ENCODE measurements at regions not wholly inside any gene's neighbourhood (a gene's known extent, or its start where the extent isn't known, plus 50 kb on each side); places are given as distances from the start of the nearest gene placed in this dataset.

DNA sequence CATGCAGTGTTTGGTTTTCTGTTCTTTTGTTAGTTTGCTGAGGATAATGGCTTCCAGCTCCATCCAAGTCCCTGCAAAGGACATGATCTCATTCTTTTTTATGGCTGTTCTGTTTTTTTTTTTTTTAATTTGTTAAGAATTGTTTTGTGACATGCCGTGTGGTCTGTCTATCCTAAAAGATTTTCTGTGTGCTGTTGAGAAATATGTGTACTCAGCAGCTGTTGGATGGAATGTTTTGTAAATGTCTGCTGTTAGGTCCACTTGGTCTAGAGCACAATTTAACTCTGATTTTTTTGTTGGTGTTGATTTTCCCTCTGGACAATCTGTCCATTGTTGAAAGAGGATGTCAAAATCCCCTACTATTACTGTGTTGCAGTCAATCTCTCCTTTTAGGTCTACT is 80.4 kb upstream of the WDR75 start:
- no peak for DNase-seq (ENCODE audit: low read depth, low spot score)
- no peak overlapping the region for H3K27ac Mint-ChIP-seq (ENCODE audit: unreplicated experiment)
- no peaks in the 10 kb centered on the region for H3K27me3 Mint-ChIP-seq (ENCODE audit: low read depth)

DNA sequence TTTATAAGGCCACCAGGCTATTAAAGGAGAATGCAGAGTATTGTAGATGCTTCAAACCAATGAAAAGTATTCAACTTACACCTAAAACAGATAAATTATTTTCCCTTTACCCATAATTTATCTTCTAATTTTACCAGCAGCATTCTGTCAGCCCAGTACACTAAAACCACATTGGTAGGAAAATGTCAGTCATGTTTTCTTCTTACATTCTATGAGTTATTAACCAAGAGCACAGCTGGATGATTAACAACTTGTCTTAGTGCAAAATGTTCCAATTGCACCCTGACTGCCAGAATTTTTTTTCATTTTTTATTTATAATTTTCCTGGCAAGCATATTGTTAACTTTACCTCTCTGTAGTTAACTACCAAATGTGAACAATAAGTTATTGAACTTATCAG is 79.0 kb upstream of the WDR75 start:
- H3K27ac Mint-ChIP-seq (ENCODE audit: unreplicated experiment): no peak overlapping the region
- TF ChIP-seq, protein P1, sequence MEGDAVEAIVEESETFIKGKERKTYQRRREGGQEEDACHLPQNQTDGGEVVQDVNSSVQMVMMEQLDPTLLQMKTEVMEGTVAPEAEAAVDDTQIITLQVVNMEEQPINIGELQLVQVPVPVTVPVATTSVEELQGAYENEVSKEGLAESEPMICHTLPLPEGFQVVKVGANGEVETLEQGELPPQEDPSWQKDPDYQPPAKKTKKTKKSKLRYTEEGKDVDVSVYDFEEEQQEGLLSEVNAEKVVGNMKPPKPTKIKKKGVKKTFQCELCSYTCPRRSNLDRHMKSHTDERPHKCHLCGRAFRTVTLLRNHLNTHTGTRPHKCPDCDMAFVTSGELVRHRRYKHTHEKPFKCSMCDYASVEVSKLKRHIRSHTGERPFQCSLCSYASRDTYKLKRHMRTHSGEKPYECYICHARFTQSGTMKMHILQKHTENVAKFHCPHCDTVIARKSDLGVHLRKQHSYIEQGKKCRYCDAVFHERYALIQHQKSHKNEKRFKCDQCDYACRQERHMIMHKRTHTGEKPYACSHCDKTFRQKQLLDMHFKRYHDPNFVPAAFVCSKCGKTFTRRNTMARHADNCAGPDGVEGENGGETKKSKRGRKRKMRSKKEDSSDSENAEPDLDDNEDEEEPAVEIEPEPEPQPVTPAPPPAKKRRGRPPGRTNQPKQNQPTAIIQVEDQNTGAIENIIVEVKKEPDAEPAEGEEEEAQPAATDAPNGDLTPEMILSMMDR (conservative IDR thresholded peaks at IDR 0.05): no peak
- H3K27me3 Mint-ChIP-seq (ENCODE audit: low read depth): no peaks in the 10 kb centered on the region
- H3K4me1 Mint-ChIP-seq: peaks cover 7% of the 10 kb centered on the region
- H3K36me3 Mint-ChIP-seq (ENCODE audit: low read depth): no peaks in the 10 kb centered on the region
- peaks cover 5% of the 10 kb centered on the region for H3K9me3 Mint-ChIP-seq
- no peak overlapping the region for H3K4me3 Mint-ChIP-seq
- no peak for DNase-seq (ENCODE audit: low read depth, low spot score)

More for the DNA sequence above, 80.4 kb upstream of the WDR75 start:
- peaks cover 7% of the 10 kb centered on the region for H3K9me3 Mint-ChIP-seq
- TF ChIP-seq, protein P1 (conservative IDR thresholded peaks at IDR 0.05): no peak
- H3K36me3 Mint-ChIP-seq (ENCODE audit: low read depth): no peaks in the 10 kb centered on the region
- H3K4me1 Mint-ChIP-seq: peaks cover 7% of the 10 kb centered on the region
- no peak overlapping the region for H3K4me3 Mint-ChIP-seq

DNA sequence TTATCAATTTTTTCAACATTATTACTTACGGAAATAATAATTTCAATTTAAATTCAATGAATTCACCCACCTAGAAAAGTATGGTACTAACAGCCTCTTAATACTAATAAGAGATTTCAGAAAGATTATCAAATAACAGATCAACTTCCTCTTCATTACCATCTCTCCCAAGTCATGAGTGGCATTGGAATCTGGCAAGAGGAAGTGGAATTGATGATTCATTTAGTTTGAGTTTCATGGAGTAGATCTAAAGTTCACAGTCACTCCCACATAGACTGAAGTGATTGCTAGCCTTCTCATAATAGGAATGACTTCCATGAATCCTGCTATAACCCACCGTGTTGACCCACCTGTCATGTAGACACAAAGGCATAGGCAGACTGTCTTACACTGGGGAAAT is 77.7 kb upstream of the WDR75 start:
- Mint-ChIP-seq H3K4me1 (peaks cover 7% of the 10 kb centered on the region), H3K4me3 (no peak overlapping the region), H3K27me3 (ENCODE audit: low read depth) (no peaks in the 10 kb centered on the region), H3K36me3 (ENCODE audit: low read depth) (no peaks in the 10 kb centered on the region), H3K9me3 (peaks cover 3% of the 10 kb centered on the region), H3K27ac (ENCODE audit: unreplicated experiment) (no peak overlapping the region)
- TF ChIP-seq, protein P1 (conservative IDR thresholded peaks at IDR 0.05): no peak
- no peak for DNase-seq (ENCODE audit: low read depth, low spot score)

DNA sequence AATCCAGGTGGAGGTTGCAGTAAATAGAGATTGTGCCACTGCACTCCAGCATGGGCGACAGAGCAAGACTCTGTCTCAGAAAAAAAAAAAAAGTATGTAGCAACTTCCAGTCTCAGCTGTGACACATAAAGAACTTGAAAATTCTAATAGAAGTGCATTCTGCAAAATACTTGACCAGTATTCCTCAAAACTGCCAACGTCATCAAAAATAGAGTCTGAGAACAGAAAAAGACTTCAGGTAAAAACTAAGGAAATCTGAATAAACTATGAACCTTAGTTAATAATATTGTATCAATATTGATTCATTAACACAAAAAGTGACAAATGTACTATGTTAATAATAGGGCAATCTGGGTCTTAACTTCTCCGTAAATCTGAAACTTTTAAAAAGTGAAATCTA is 76.7 kb upstream of the WDR75 start:
- Mint-ChIP-seq H3K4me1 (peaks cover 7% of the 10 kb centered on the region), H3K4me3 (no peak overlapping the region), H3K27ac (ENCODE audit: unreplicated experiment) (no peak overlapping the region), H3K27me3 (ENCODE audit: low read depth) (no peaks in the 10 kb centered on the region), H3K36me3 (ENCODE audit: low read depth) (no peaks in the 10 kb centered on the region), H3K9me3 (no peaks in the 10 kb centered on the region)
- TF ChIP-seq, protein P1 (conservative IDR thresholded peaks at IDR 0.05): no peak
- no peak for DNase-seq (ENCODE audit: low read depth, low spot score)

DNA sequence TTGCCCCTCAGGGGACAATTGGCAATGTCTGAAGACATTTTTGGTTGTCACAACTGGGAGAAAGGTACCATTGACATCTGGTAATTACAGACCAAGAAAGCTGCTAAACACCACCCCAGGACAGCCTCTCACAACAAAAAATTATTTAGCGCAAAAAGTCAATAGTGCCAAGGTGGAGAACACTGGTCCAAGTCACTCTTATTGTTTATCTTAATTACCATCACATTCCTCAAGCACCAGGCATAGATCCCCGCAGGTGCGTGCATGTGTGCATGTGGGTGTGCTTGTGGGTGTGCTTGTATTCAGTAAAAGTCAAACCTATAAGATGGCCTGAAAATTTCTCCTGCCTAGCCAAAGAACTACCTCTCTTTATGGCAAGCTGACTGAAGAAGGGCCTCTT is 74.9 kb upstream of the WDR75 start:
- DNase-seq (ENCODE audit: low read depth, low spot score): no peak
- no peaks in the 10 kb centered on the region for H3K27me3 Mint-ChIP-seq (ENCODE audit: low read depth)
- TF ChIP-seq, protein P1 (conservative IDR thresholded peaks at IDR 0.05): no peak
- no peak overlapping the region for H3K4me3 Mint-ChIP-seq
- no peaks in the 10 kb centered on the region for H3K9me3 Mint-ChIP-seq
- H3K27ac Mint-ChIP-seq (ENCODE audit: unreplicated experiment): no peak overlapping the region
- no peaks in the 10 kb centered on the region for H3K4me1 Mint-ChIP-seq
- H3K36me3 Mint-ChIP-seq (ENCODE audit: low read depth): no peaks in the 10 kb centered on the region

DNA sequence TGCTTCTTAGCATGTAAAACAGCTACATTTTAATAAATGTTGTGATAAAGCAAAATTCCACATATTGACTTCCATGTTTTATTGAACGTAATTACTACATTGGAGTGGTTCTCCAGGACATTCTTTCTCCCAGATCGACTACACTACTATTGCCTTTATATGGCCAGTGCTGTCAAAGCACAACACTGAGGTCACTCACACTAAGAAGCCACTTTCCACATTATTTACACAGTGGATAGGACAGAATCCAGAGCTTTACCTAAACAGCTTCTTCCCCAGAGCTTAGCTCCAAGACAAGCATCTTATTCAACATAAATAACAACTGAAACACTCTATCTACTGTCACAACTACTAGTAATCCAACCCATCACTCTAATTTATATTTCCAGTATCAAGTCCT is 73.9 kb upstream of the WDR75 start:
- Mint-ChIP-seq H3K27me3 (ENCODE audit: low read depth) (no peaks in the 10 kb centered on the region), H3K36me3 (ENCODE audit: low read depth) (no peaks in the 10 kb centered on the region), H3K4me3 (no peak overlapping the region), H3K9me3 (no peaks in the 10 kb centered on the region), H3K4me1 (no peaks in the 10 kb centered on the region), H3K27ac (ENCODE audit: unreplicated experiment) (no peak overlapping the region)
- no peak for DNase-seq (ENCODE audit: low read depth, low spot score)
- TF ChIP-seq, protein P1 (conservative IDR thresholded peaks at IDR 0.05): no peak
